Cardiac muscle cell (in vitro differentiated cells and primary cell): ENCODE measurements at regions not wholly inside any gene's neighbourhood (a gene's known extent, or its start where the extent isn't known, plus 50 kb on each side); places are given as distances from the start of the nearest gene placed in this dataset.

Experiments used
- DNase-seq, 2 donors: peaks; one replicate each; pipeline versions ENCODE4 v3.0.0 to v3.0.0-alpha.2; 2010 to 2017; ENCODE audit warnings: low read depth in 1 of 2, low spot score in 1 of 2
- H3K27ac ChIP-seq: fragments of 200-600 bp; sonication (generic); 2 replicates; pipeline ENCODE4 v1.5.1; 2016
- H3K27me3 ChIP-seq: fragments of 200-600 bp; sonication (generic); 2 replicates; pipeline ENCODE4 v1.6.0; 2016; ENCODE audit warnings: control low read depth
- H3K36me3 ChIP-seq: fragments of 200-600 bp; sonication (generic); 2 replicates; pipeline ENCODE4 v1.5.1; 2016; ENCODE audit warnings: control low read depth
- H3K4me1 ChIP-seq: fragments of 200-600 bp; sonication (generic); 2 replicates; pipeline ENCODE4 v1.8.1; 2017; ENCODE audit warnings: low read depth, mild to moderate bottlenecking, mixed run types
- H3K4me3 ChIP-seq: fragments of 200-600 bp; sonication (generic); 2 replicates; pipeline ENCODE4 v1.5.1; 2016; ENCODE audit warnings: mild to moderate bottlenecking
- H3K9me3 ChIP-seq: fragments of 200-600 bp; sonication (generic); 2 replicates; pipeline ENCODE4 v1.5.1; 2017; ENCODE audit warnings: low read depth, mild to moderate bottlenecking, control low read depth
- CTCF ChIP-seq: IDR thresholded peaks from 2 replicates; pipeline ENCODE4 v1.5.1; 2012; ENCODE audit warnings: low read depth, mild to moderate bottlenecking, low read length

GRCh38 chr14:66306101-66306500 lies 180.1 kb upstream of the CCDC196 start:
- Histone ChIP-seq H3K9me3 (no peaks in the 10 kb centered on the region), H3K36me3 (no peaks in the 10 kb centered on the region), H3K27ac (no peak overlapping the region), H3K27me3 (no peaks in the 10 kb centered on the region), H3K4me3 (no peak overlapping the region), H3K4me1 (peaks cover 5% of the 10 kb centered on the region)
- DNase-seq: no peak
- TF ChIP-seq CTCF: no peak

GRCh38 chr14:66311058-66311457 lies 175.1 kb upstream of the CCDC196 start:
- H3K4me1 ChIP-seq: peaks cover 8% of the 10 kb centered on the region
- no peaks in the 10 kb centered on the region for H3K36me3 ChIP-seq

DNA sequence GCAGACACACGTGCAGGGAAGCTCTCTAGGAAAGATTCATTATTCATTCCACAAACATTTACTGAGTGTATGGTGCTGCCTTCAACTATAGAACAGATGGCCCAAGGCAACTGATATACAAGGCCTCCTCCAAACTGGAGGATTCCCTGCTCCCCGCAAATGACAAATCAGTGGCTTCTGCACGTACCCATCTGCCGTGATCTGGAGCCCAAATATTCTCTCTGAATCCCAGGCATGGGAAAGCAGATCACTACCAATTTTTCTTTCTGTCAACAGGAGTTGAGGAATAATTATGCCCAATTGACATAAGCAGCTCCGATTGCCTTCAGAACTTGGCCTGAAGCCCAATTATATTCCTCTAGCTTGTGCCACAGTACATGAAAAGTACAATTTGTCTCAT lies 174.2 kb upstream of the CCDC196 start:
- no peaks in the 10 kb centered on the region for H3K36me3 ChIP-seq
- no peak for DNase-seq
- no peaks in the 10 kb centered on the region for H3K27me3 ChIP-seq
- H3K9me3 ChIP-seq: no peaks in the 10 kb centered on the region
- H3K27ac ChIP-seq: no peak overlapping the region
- peaks cover 8% of the 10 kb centered on the region for H3K4me1 ChIP-seq
- H3K4me3 ChIP-seq: no peak overlapping the region
- TF ChIP-seq CTCF: no peak

More at GRCh38 chr14:66311058-66311457, 175.1 kb upstream of the CCDC196 start:
- no peak for DNase-seq
- TF ChIP-seq CTCF: no peak
- Histone ChIP-seq H3K27ac (no peak overlapping the region), H3K27me3 (no peaks in the 10 kb centered on the region), H3K4me3 (no peak overlapping the region), H3K9me3 (no peaks in the 10 kb centered on the region)

- Histone ChIP-seq H3K36me3 (no peaks in the 10 kb centered on the region), H3K4me3 (no peak overlapping the region), H3K9me3 (no peaks in the 10 kb centered on the region), H3K4me1 (peaks cover 8% of the 10 kb centered on the region), H3K27me3 (no peaks in the 10 kb centered on the region), H3K27ac (no peak overlapping the region)
- DNase-seq: no peak
- TF ChIP-seq CTCF: no peak
Measured at GRCh38 chr14:66312451-66312850, 173.7 kb upstream of the CCDC196 start.

GRCh38 chr14:66315098-66315497 lies 171.1 kb upstream of the CCDC196 start:
- no peak for TF ChIP-seq CTCF
- no peak overlapping the region for H3K27ac ChIP-seq
- H3K36me3 ChIP-seq: no peaks in the 10 kb centered on the region
- H3K27me3 ChIP-seq: no peaks in the 10 kb centered on the region
- no peak overlapping the region for H3K4me3 ChIP-seq
- DNase-seq: peak in 1 of 2 donors; percentile 20
- H3K4me1 ChIP-seq: peaks cover 8% of the 10 kb centered on the region
- no peaks in the 10 kb centered on the region for H3K9me3 ChIP-seq

DNA sequence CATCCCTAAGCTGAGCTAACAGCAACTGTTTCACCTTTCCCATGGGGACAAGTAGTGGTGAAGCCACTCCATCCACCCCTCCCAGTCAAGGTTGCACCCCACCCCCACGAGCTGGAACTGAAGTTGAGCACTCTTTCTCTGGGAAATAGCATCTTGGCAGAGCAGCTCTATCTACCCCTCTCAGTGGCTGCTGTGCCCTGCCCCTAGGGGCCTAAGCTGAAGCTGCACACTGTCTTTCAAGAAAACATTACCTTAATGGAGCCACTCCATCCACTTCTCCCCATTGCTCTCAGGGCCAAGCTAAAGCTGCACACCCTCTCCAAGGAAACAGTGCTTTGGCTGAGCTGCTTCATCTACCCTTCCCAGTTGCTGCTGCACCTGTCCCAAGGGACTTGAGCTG lies 170.6 kb upstream of the CCDC196 start:
- no peak overlapping the region for H3K4me3 ChIP-seq

More for the DNA sequence above, 170.6 kb upstream of the CCDC196 start:
- no peaks in the 10 kb centered on the region for H3K36me3 ChIP-seq
- TF ChIP-seq CTCF: no peak
- no peaks in the 10 kb centered on the region for H3K9me3 ChIP-seq
- no peak overlapping the region for H3K27ac ChIP-seq
- no peaks in the 10 kb centered on the region for H3K27me3 ChIP-seq
- peaks cover 8% of the 10 kb centered on the region for H3K4me1 ChIP-seq
- no peak for DNase-seq
